HCT116 (cell line): ENCODE measurements at regions not wholly inside any gene's neighbourhood (a gene's known extent, or its start where the extent isn't known, plus 50 kb on each side); places are given as distances from the start of the nearest gene placed in this dataset.
A peak's percentile ranks its signal among the peaks of the same experiment; 100 is the strongest.
"Not testable (repeated sequence)": the region's sequence is repeated elsewhere in the genome, so short reads cannot be mapped to it uniquely, and the experiment has no call there.

ENCODE experiments used
- ATAC-seq: fragments of 200-7000 bp; cut with Tn5 transposase; 2 replicates; pipeline ENCODE4 v1.9.1; 2020; ENCODE audit warnings: mild to moderate bottlenecking, moderate library complexity
- BruUV-seq: library from RNA; stranded (reverse); fragments of 400-500 nt; replicated peaks from 2 replicates; lab custom pipeline; 2021; lab: Mats Ljungman, UMichigan
- CTCF ChIA-PET: fragments of 300-600 bp; sonication (Branson Sonifier 250); formaldehyde crosslinking; loops from one replicate; lab custom pipeline; 2021; ENCODE audit warnings: antibody characterized with exemption; lab: Charles Lee
- POLR2A ChIA-PET: fragments of 300-600, 350-600 bp; sonication (Branson Sonifier 250); formaldehyde crosslinking; loops from one replicate; lab custom pipeline; 2021; ENCODE audit warnings: antibody characterized with exemption; lab: Charles Lee
- RAD21 ChIA-PET, 2 experiments: fragments of 300-600 bp; sonication (Branson Sonifier 250); formaldehyde crosslinking; loops; one replicate each; lab custom pipeline; 2023; ENCODE audit warnings: low total read pairs in 2 of 2; ENCODE audit not compliant: uncharacterized antibody in 2 of 2, unreplicated experiment in 2 of 2, low non-redundant PET in 1 of 2; lab: Charles Lee
- DNase-seq: peaks from one replicate; pipeline ENCODE4 v3.0.0-alpha.2; 2010; ENCODE audit warnings: low read depth, low spot score
- H2AFZ ChIP-seq: fragments of 200-600 bp; shearing (Covaris generic), sonication (generic); 2 replicates; pipeline ENCODE4 v1.6.1; 2017; ENCODE audit warnings: low read depth, mixed run types, mixed read lengths, antibody characterized with exemption, low read length; ENCODE audit not compliant: poor library complexity, severe bottlenecking
- H3K27ac ChIP-seq: 2 replicates; pipeline ENCODE4 v1.5.1; 2012; ENCODE audit warnings: low read depth, low read length
- H3K27me3 ChIP-seq: fragments of 200-600 bp; sonication (generic); 2 replicates; pipeline ENCODE4 v1.6.1; 2016; ENCODE audit warnings: mixed run types, low read length, mixed read lengths; ENCODE audit not compliant: insufficient read depth
- H3K36me3 ChIP-seq, 2 experiments: fragments of 200-500 bp in 1 of 2; fragments of 200-600 bp in 1 of 2; sonication (Bioruptor generic) in 1 of 2; sonication (generic) in 1 of 2; 2 replicates each; pipeline versions ENCODE4 v1.5.1 to v1.6.1; 2014 to 2016; ENCODE audit warnings: low read length in 2 of 2, inconsistent platforms in 1 of 2, mixed read lengths in 1 of 2, mixed run types in 1 of 2; ENCODE audit not compliant: insufficient read depth in 2 of 2, control insufficient read depth in 1 of 2
- H3K4me1 ChIP-seq, 2 experiments: fragments of 200-600 bp in 1 of 2; sonication (generic) in 1 of 2; 2 replicates each; pipeline versions ENCODE4 v1.5.1 to v1.6.1; 2012 to 2017; ENCODE audit warnings: low read length in 2 of 2, inconsistent platforms in 1 of 2, mild to moderate bottlenecking in 1 of 2, mixed read lengths in 1 of 2, mixed run types in 1 of 2, moderate library complexity in 1 of 2; ENCODE audit not compliant: insufficient read depth in 2 of 2, control insufficient read depth in 1 of 2
- H3K4me2 ChIP-seq: fragments of 200-600 bp; sonication (generic); 2 replicates; pipeline ENCODE4 v1.6.1; 2017; ENCODE audit warnings: mixed run types, low read length, mixed read lengths
- H3K4me3 ChIP-seq, 2 experiments: fragments of 200-600 bp in 1 of 2; sonication (generic) in 1 of 2; replicated peaks in 1 of 2; 2 replicates each; pipeline ENCODE4 v1.5.1; 2011 to 2016; ENCODE audit warnings: low read length in 2 of 2, control low read depth in 1 of 2, low read depth in 1 of 2, mild to moderate bottlenecking in 1 of 2, mixed read lengths in 1 of 2, mixed run types in 1 of 2
- H3K79me2 ChIP-seq: fragments of 200-600 bp; sonication (generic); 2 replicates; pipeline ENCODE4 v1.6.1; 2017; ENCODE audit warnings: mild to moderate bottlenecking, mixed run types, low read length, moderate library complexity, mixed read lengths; ENCODE audit not compliant: insufficient read depth
- H3K9ac ChIP-seq: fragments of 200-600 bp; sonication (generic); 2 replicates; pipeline ENCODE4 v1.6.1; 2016; ENCODE audit warnings: low read length, mixed read lengths
- H3K9me2 ChIP-seq: fragments of 200-600 bp; sonication (generic), shearing (Covaris generic); 2 replicates; pipeline ENCODE4 v1.6.1; 2017; ENCODE audit warnings: mixed run types, mild to moderate bottlenecking, moderate library complexity; ENCODE audit not compliant: insufficient read depth
- H3K9me3 ChIP-seq, 2 experiments: fragments of 200-500 bp in 1 of 2; fragments of 200-600 bp in 1 of 2; sonication (Bioruptor generic) in 1 of 2; sonication (generic) in 1 of 2; 2 replicates each; pipeline ENCODE4 v1.6.1; 2014 to 2017; ENCODE audit warnings: low read length in 2 of 2, mixed read lengths in 2 of 2, inconsistent platforms in 1 of 2, low read depth in 1 of 2, mild to moderate bottlenecking in 1 of 2, mixed run types in 1 of 2, moderate library complexity in 1 of 2; ENCODE audit not compliant: control insufficient read depth in 1 of 2, insufficient read depth in 1 of 2
- H4K20me1 ChIP-seq: fragments of 200-600 bp; sonication (generic), shearing (Covaris generic); 2 replicates; pipeline ENCODE4 v1.6.1; 2017; ENCODE audit warnings: mixed run types, mild to moderate bottlenecking, moderate library complexity; ENCODE audit not compliant: insufficient read depth
- SRF ChIP-seq: IDR thresholded peaks from 2 replicates; pipeline ENCODE4 v1.6.1; 2012; ENCODE audit warnings: low read depth
- TCF7L2 ChIP-seq: IDR thresholded peaks from 2 replicates; pipeline ENCODE4 v1.7.0; 2011; ENCODE audit warnings: borderline replicate concordance, inconsistent platforms; ENCODE audit not compliant: insufficient read depth, insufficient read length; ENCODE audit errors: extremely low read depth
- ZNF274 ChIP-seq: fragments of 200-500 bp; sonication (Bioruptor generic); IDR thresholded peaks from 2 replicates; pipeline ENCODE4 v1.6.1; 2014; ENCODE audit warnings: mild to moderate bottlenecking, low read depth, low read length, inconsistent platforms
- intact Hi-C: fragments of 100-400 bp; cut with micrococcal nuclease; formaldehyde crosslinking; loops from 2 replicates; pipeline ENCODE4 v1.10.0; 2022

DNA sequence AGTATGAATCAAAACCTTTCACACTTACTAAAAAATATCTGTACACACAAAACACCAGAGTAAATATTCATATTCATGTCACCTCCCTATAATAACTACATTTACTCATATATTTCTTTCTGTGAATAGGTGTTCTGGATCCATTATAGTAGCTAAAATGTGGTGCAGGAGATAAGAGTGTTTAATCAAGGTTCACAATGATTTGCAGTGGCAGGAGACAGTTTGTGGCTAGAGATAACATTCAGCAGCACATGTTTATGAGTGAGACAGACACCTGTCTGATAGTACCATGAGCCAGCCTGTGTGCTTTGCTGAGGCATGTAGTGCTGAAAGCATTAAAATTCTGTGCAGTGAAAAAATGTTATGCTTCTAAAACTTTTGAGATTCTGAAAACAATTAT, 410.3 kb downstream of the SRGAP2C start:
- no peaks in the 10 kb centered on the region for H3K4me1 ChIP-seq
- no peaks in the 10 kb centered on the region for H3K9me3 ChIP-seq
- POLR2A ChIA-PET = no interaction called here
- no peak overlapping the region for H3K4me2 ChIP-seq
- no peaks in the 10 kb centered on the region for H3K27me3 ChIP-seq
- no peak overlapping the region for H2AFZ ChIP-seq
- DNase-seq = no peak
- H3K4me3 ChIP-seq = no peak overlapping the region
- BruUV-seq = no TSS peak
- no peaks in the 10 kb centered on the region for H3K9me2 ChIP-seq
- H3K79me2 ChIP-seq = no peaks in the 10 kb centered on the region
- H3K27ac ChIP-seq = no peak overlapping the region
- no peak overlapping the region for H3K9ac ChIP-seq
- TF ChIP-seq ZNF274 = no peak
- TF ChIP-seq SRF = no peak
- no peak for TF ChIP-seq TCF7L2
- no peaks in the 10 kb centered on the region for H4K20me1 ChIP-seq
- RAD21 ChIA-PET = no interaction called here
- CTCF ChIA-PET = no interaction called here
- ATAC-seq = no peak
- no peaks in the 10 kb centered on the region for H3K36me3 ChIP-seq
- intact Hi-C loops = no loop called here

DNA sequence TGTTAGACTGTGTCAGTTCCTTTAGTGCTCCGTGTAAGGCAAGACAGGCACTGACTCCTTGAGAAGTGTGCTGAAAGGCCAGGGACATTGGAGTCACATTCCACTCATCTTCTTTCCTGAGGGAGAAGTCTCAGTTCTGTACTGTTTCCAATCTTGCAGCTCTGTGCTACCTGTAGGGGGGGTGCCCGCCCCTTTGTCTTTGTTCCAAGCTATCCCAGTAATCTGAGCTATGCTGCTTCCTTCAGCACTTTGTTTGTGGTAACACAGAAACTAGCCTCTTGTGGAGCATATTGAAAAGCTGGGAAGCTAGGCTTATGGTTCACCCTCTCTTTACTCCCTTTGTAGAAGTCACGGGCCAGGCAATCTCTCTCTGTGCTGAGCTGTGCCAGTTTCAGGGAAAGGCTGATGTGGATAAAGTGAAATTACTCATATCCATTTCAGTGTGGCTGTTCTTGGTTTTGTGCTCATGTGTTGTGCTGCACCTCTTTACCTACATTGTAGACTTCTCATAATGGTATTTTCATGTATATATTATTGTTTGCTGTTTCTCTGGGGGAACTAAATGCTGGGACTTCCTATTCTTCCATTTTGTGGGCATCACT, 420.2 kb downstream of the SRGAP2C start:
- H4K20me1 ChIP-seq, CTCF ChIA-PET, H3K4me1 ChIP-seq, H3K27ac ChIP-seq, H3K36me3 ChIP-seq, H2AFZ ChIP-seq, DNase-seq, H3K4me3 ChIP-seq, H3K9ac ChIP-seq, RAD21 ChIA-PET, H3K4me2 ChIP-seq, H3K9me3 ChIP-seq, POLR2A ChIA-PET, H3K79me2 ChIP-seq, H3K9me2 ChIP-seq, BruUV-seq, H3K27me3 ChIP-seq, intact Hi-C loops: not testable (repeated sequence)
- ATAC-seq = peak; percentile 55

DNA sequence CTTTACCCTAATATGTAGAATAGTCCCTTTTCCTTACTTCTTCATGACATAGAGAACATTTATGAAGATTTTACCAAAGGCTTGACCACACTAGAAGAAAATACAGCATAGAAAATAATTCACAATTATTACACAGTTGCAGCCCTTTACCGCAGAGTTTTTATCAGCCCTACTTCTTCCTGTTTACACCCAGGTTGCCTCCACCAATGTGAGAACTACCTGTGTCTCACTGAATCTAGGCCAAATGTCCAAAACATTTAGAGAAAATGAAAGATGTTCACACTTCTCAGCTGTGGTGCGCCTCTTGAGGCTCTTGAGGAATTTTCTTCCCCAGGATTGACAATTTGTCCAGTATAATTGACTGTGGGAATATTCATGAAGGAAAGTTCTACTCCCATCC, 422.7 kb downstream of the SRGAP2C start:
- H3K27me3 ChIP-seq, H3K9ac ChIP-seq, H3K36me3 ChIP-seq, RAD21 ChIA-PET, H3K4me3 ChIP-seq, BruUV-seq, H3K4me1 ChIP-seq, H2AFZ ChIP-seq, H3K4me2 ChIP-seq, H3K27ac ChIP-seq, H3K9me3 ChIP-seq, ATAC-seq, CTCF ChIA-PET, POLR2A ChIA-PET, H3K79me2 ChIP-seq, H4K20me1 ChIP-seq, DNase-seq, intact Hi-C loops, H3K9me2 ChIP-seq: not testable (repeated sequence)
